Stimulated activated CD4-positive, alpha-beta T cell treated with anti-CD3 and anti-CD28 coated beads, Interleukin-1b, Interleukin-23, amount 100 ng/mL, for 4 hours (primary cell): ENCODE measurements at regions not wholly inside any gene's neighbourhood (a gene's known extent, or its start where the extent isn't known, plus 50 kb on each side); places are given as distances from the start of the nearest gene placed in this dataset.
"Not testable (repeated sequence)": the region's sequence is repeated elsewhere in the genome, so short reads cannot be mapped to it uniquely, and the experiment has no call there.

Experiments
- DNase-seq, 2 donors: peaks; one replicate each; pipeline ENCODE4 v3.0.0-alpha.2; 2020; ENCODE audit warnings: low read depth in 2 of 2

GRCh38 chr2:226477221-226478108, 322.2 kb downstream of the IRS1 start:
- no peak for DNase-seq

DNA sequence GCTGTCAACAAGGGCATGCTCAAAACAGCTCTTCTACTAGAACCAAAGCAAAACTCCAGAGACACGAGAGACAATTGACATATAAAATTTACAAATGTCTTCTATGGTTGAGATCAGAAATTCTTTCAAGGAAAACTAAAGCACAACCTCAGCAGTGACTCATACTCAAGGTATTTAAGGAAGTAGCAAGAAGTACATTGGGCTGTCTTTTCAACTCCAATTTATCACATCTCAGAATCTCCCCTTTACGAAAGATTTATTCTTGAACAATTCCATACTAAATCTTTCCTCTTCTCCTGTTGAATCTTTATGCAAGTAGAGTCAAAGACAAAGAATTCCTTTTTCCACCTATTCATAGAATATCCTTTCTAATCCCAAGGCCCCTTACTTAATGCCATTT, 324.0 kb downstream of the IRS1 start:
- DNase-seq: no peak

- DNase-seq: no peak
These were observed 325.5 kb downstream of the IRS1 start for GRCh38 chr2:226474131-226474530.

GRCh38 chr2:226471987-226472470, 327.6 kb downstream of the IRS1 start:
- DNase-seq: no peak

DNA sequence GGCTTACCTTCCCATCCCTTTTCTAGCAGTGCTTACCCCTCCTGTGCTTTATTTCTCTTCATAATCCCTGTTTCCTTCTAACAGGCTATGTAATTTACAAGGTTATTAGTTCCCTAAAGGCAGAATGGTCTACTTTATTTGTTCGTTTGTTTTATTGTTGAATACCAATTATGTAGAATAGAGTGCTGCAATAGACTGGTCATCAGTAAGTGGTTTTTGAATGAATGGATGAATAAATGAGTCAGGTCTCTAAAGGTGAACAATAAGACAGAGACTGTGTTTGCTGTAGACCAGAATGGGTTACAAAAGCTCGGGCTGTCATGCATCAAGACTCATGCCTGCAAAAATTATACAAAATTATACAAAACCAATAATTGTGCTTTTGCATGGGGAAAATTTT, 332.0 kb downstream of the IRS1 start:
- no peak for DNase-seq

GRCh38 chr2:226467221-226467620, 332.4 kb downstream of the IRS1 start:
- DNase-seq: no peak

- DNase-seq: no peak
These were observed 333.0 kb downstream of the IRS1 start for GRCh38 chr2:226466589-226466988.

DNA sequence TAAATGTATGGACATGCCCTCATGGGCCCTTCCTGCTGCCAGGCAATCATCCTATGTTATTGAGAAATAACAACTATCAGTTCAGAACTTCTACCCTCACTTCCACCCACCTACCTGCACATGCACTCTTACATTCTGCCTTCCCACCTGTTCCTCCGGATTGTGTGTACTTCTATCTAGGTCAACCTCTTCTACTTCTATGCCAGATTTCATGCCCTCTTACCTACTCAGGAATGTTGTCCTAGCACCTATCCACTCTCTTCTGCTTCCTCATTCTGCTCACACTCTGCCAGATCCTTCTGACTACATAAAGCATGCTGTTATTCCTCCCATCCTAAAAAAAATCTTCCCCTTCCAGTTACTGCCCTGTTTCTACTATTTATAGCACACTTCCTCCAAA, 333.5 kb downstream of the IRS1 start:
- no peak for DNase-seq

DNA sequence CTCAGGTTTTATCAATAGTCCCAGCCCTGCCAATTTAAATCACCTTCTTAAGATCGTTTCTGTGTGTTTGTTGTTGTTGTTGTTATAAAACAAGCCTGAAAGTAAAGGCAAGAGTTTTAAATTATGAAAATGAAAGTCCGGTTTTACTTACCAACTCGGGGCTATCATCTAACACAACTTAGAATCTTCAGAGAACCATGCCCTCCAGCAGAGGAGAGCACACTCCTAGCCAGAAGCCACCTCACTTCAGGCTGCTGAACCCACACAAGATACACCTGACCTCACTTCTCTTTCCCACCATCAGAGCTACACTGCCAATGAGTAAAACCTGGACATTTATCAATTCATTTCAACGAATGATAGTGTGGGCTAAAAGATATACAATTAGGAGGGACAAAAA, 335.2 kb downstream of the IRS1 start:
- no peak for DNase-seq

GRCh38 chr2:226463154-226463553, 336.5 kb downstream of the IRS1 start:
- DNase-seq: no peak

- DNase-seq: no peak
These were observed 337.6 kb downstream of the IRS1 start for GRCh38 chr2:226461981-226462380.

DNA sequence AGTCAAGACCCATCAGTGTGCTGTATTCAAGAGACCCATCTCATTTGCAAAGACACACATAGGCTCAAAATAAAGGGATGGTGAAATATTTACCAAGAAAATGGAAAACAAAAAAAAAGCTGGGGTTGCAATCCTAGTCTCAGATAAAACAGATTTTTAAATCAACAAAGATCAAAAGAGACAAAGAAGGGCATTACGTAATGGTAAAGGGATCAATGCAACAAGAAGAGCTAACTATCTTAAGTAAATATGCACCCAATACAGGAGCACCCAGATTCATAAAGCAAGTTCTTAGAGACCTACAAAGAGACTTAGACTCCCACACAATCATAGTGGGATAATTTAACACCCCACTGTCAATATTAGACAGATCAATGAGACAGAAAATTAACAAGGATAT, 343.5 kb downstream of the IRS1 start:
- not testable (repeated sequence) for DNase-seq

- no peak for DNase-seq
These were observed 346.9 kb downstream of the IRS1 start for GRCh38 chr2:226452768-226453167.

DNA sequence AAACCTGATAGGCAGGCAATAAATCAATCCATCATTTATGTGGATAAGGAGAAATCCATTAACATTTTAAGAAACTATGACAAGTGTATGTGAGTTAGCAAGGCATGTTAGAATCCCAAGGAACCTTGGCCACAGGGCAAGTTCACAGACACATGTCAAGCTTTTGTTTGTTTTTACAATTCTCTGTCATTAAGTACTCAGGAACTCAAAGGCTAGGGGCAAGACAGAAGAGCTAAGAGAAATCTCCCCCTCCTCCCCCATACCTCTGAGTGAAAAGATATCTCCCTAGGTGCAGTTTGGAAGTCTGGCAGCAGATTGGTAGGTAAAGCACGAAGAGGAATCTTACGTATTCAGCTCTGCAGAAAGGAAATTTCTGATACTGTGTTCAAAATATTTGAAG, 348.1 kb downstream of the IRS1 start:
- no peak for DNase-seq

- no peak for DNase-seq
These were observed 349.5 kb downstream of the IRS1 start for GRCh38 chr2:226450141-226450540.

- no peak for DNase-seq
These were observed 352.0 kb downstream of the IRS1 start for GRCh38 chr2:226447338-226448300.

- no peak for DNase-seq
These were observed 353.1 kb downstream of the IRS1 start for GRCh38 chr2:226446406-226447001.

- no peak for DNase-seq
These were observed 354.3 kb downstream of the IRS1 start for GRCh38 chr2:226445216-226445861.

GRCh38 chr2:226443112-226443511, 356.5 kb downstream of the IRS1 start:
- DNase-seq: no peak

GRCh38 chr2:226440127-226440918, 359.3 kb downstream of the IRS1 start:
- no peak for DNase-seq

- no peak for DNase-seq
These were observed 360.3 kb downstream of the IRS1 start for GRCh38 chr2:226439337-226439736.
